GM23338 (cell line): ENCODE measurements at regions not wholly inside any gene's neighbourhood (a gene's known extent, or its start where the extent isn't known, plus 50 kb on each side); places are given as distances from the start of the nearest gene placed in this dataset.

Experiments used
- ATAC-seq: fragments of 200-7000 bp; cut with Tn5 transposase; 3 replicates; pipeline ENCODE4 v1.9.1; 2020
- DNase-seq: peaks from one replicate; pipeline ENCODE4 v3.0.0-alpha.2; 2015; ENCODE audit warnings: low spot score
- H2AFZ ChIP-seq: fragments of 200-600 bp; sonication (generic); 2 replicates; pipeline ENCODE4 v1.8.0; 2016; ENCODE audit warnings: antibody characterized with exemption, mild to moderate bottlenecking, moderate library complexity
- H3F3A ChIP-seq: fragments of 200-600 bp; sonication (generic); replicated peaks from 2 replicates; pipeline ENCODE4 v1.8.0; 2017; ENCODE audit warnings: antibody characterized with exemption, mixed run types, low read depth
- H3K27ac ChIP-seq: fragments of 200-600 bp; sonication (generic); 2 replicates; pipeline ENCODE4 v1.6.1; 2016; ENCODE audit warnings: low read depth
- H3K27me3 ChIP-seq: fragments of 200-600 bp; sonication (generic); 2 replicates; pipeline ENCODE4 v1.8.0; 2016; ENCODE audit warnings: mild to moderate bottlenecking, mixed run types, moderate library complexity; ENCODE audit not compliant: insufficient read depth
- H3K36me3 ChIP-seq: fragments of 200-600 bp; sonication (generic); 2 replicates; pipeline ENCODE4 v1.8.0; 2016; ENCODE audit warnings: mild to moderate bottlenecking; ENCODE audit not compliant: insufficient read depth
- H3K4me1 ChIP-seq: fragments of 200-600 bp; sonication (generic); 2 replicates; pipeline ENCODE4 v1.8.0; 2016; ENCODE audit warnings: mild to moderate bottlenecking, moderate library complexity; ENCODE audit not compliant: insufficient read depth
- H3K4me2 ChIP-seq: fragments of 200-600 bp; sonication (generic); 2 replicates; pipeline ENCODE4 v1.7.1; 2017; ENCODE audit warnings: mixed run types
- H3K4me3 ChIP-seq: fragments of 200-600 bp; sonication (generic); 2 replicates; pipeline ENCODE4 v1.6.1; 2016; ENCODE audit warnings: mixed run types
- H3K79me2 ChIP-seq: fragments of 200-600 bp; sonication (generic); replicated peaks from 2 replicates; pipeline ENCODE4 v1.8.0; 2017; ENCODE audit warnings: mild to moderate bottlenecking; ENCODE audit not compliant: insufficient read depth
- H3K9me2 ChIP-seq: fragments of 200-600 bp; sonication (generic); 2 replicates; pipeline ENCODE4 v1.8.0; 2017; ENCODE audit not compliant: insufficient read depth
- H4K20me1 ChIP-seq: fragments of 200-600 bp; sonication (generic); replicated peaks from 2 replicates; pipeline ENCODE4 v1.8.0; 2017; ENCODE audit warnings: mild to moderate bottlenecking; ENCODE audit not compliant: insufficient read depth
- H3K27ac Mint-ChIP-seq: 2 replicates; pipeline ENCODE4 v1.8.0; 2020; ENCODE audit warnings: inconsistent platforms, mild to moderate bottlenecking, moderate library complexity, mixed read lengths
- H3K27me3 Mint-ChIP-seq: 3 replicates; pipeline ENCODE4 v1.8.0; 2022; ENCODE audit warnings: low read depth, mild to moderate bottlenecking, moderate library complexity, mixed read lengths, inconsistent platforms; ENCODE audit not compliant: insufficient read depth, poor library complexity
- H3K36me3 Mint-ChIP-seq: 3 replicates; pipeline ENCODE4 v1.8.0; 2021; ENCODE audit warnings: low read depth, mild to moderate bottlenecking, inconsistent platforms, moderate library complexity, mixed read lengths
- H3K4me1 Mint-ChIP-seq: 3 replicates; pipeline ENCODE4 v1.8.0; 2020; ENCODE audit warnings: mild to moderate bottlenecking, inconsistent platforms, mixed read lengths
- H3K4me3 Mint-ChIP-seq: 3 replicates; pipeline ENCODE4 v1.8.0; 2021; ENCODE audit warnings: moderate library complexity, mild to moderate bottlenecking, inconsistent platforms, mixed read lengths
- H3K9me3 Mint-ChIP-seq: 3 replicates; pipeline ENCODE4 v1.8.0; 2020; ENCODE audit warnings: moderate library complexity, mild to moderate bottlenecking, inconsistent platforms, mixed read lengths
- CREB1 ChIP-seq: fragments of 250-450 bp; sonication (Bioruptor Pico); IDR thresholded peaks from 2 replicates; pipeline ENCODE4 v1.5.0; 2020; ENCODE audit warnings: low read depth, mild to moderate bottlenecking, moderate library complexity
- CTCF ChIP-seq, 2 experiments: fragments of 200-600 bp in 1 of 2; sonication (generic) in 1 of 2; conservative IDR thresholded peaks; 2 replicates each; pipeline versions ENCODE4 v1.5.1 to v1.6.1; 2016 to 2017; ENCODE audit warnings: antibody characterized with exemption in 2 of 2, low read depth in 2 of 2, mild to moderate bottlenecking in 2 of 2, moderate library complexity in 1 of 2
- EZH2 ChIP-seq: fragments of 200-600 bp; sonication (generic); IDR thresholded peaks from one replicate; pipeline ENCODE4 v1.8.0; 2017; ENCODE audit warnings: antibody characterized with exemption, mild to moderate bottlenecking, low read depth; ENCODE audit not compliant: unreplicated experiment
- POLR2AphosphoS5 ChIP-seq: IDR thresholded peaks from 2 replicates; pipeline ENCODE4 v1.6.1; 2016; ENCODE audit warnings: antibody characterized with exemption, low read depth
- REST ChIP-seq: IDR thresholded peaks from one replicate; pipeline ENCODE4 v1.6.1; 2018; ENCODE audit warnings: antibody characterized with exemption; ENCODE audit not compliant: unreplicated experiment
- STAT1 ChIP-seq: IDR thresholded peaks from one replicate; pipeline ENCODE4 v1.6.1; 2016; ENCODE audit warnings: antibody characterized with exemption; ENCODE audit not compliant: unreplicated experiment
- ZNF114 ChIP-seq: fragments of 250-450 bp; sonication (Bioruptor Pico); IDR thresholded peaks from 2 replicates; pipeline ENCODE4 v1.5.0; 2020; ENCODE audit warnings: mild to moderate bottlenecking, moderate library complexity
- ZNF331 ChIP-seq: fragments of 250-450 bp; sonication (Bioruptor Pico); IDR thresholded peaks from 2 replicates; pipeline ENCODE4 v1.5.0; 2020; ENCODE audit warnings: low read depth, mild to moderate bottlenecking, moderate library complexity
- TF ChIP-seq, protein P1 (sequence below): IDR thresholded peaks from 2 replicates; pipeline ENCODE4 v1.6.1; 2016; ENCODE audit warnings: antibody characterized with exemption

GRCh38 chr3:11095932-11096265, 58.4 kb upstream of the HRH1 start (continued):
- TF ChIP-seq CTCF (conservative IDR thresholded peaks at IDR 0.05; ENCODE audit: low read depth in 2 of 2), result peak; percentile 37 to 58; a peak in 3 of 4 replicates
- no peak for TF ChIP-seq CREB1

DNA sequence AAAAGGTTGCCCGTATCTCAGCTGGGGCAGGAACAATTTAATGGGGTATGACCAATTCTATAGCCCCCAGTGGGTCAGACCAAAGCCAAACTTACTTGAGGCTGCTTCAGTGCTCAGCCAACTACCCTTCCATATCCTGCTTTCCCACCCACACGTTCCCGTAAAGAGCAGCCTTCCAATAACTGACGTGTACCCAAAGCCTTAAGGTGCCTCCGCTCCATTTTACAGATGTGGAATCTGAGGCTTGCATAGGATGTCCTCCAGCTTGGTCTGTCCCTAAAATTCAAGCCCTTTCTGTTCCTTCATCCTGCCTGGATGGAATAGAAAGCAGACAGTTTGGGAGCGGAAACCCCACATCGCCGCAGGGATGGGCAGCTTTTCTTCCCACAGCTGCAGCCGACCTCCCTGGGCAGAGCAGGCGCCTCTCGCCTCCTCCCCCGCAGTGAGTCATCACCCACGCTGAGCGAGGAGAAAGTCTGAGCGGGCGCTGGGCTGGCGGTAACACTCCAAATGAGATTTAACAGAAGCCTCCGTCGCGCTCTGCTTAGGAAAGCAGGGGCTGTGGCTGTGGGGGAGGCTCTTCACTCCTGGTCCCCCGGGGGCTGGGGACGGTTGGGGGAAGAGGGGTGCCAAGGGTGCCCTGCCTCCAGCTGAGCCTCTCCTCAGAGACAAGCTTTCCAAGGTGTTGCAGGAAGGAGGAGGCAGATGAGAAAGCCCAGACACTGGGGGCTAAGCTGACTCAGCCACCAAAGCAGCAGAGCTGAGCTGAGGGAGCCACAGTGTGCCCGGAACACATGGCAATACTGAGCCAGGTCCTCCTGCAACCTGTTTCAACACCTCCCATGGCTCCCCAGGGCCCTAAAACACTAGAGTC, 57.8 kb upstream of the HRH1 start:
- Mint-ChIP-seq H3K36me3 (peaks cover 2% of the 10 kb centered on the region; the same call in 1 of the 3 replicates), H3K27me3 (peaks cover 17% of the 10 kb centered on the region), H3K4me3 (peak overlapping the region; percentile 49), H3K9me3 (peaks cover 11% of the 10 kb centered on the region), H3K27ac (no peak overlapping the region), H3K4me1 (peaks cover 7% of the 10 kb centered on the region; the same call in 2 of the 3 replicates)
- Histone ChIP-seq H3K4me1 (peaks cover 10% of the 10 kb centered on the region), H3K36me3 (no peaks in the 10 kb centered on the region), H3K27ac (no peak overlapping the region), H3K27me3 (peaks cover 3% of the 10 kb centered on the region; the same call in 1 of the 2 replicates), H3F3A (no peaks in the 10 kb centered on the region), H3K4me2 (peak overlapping the region; percentile 76), H4K20me1 (no peaks in the 10 kb centered on the region), H3K9me2 (no peaks in the 10 kb centered on the region), H3K4me3 (peak overlapping the region; percentile 44; the same call in 1 of the 2 replicates), H2AFZ (peak overlapping the region; percentile 99), H3K79me2 (no peaks in the 10 kb centered on the region)
- DNase-seq (peak; percentile 63), ATAC-seq (peak; percentile 84)
- TF ChIP-seq CTCF (conservative IDR thresholded peaks at IDR 0.05; ENCODE audit: low read depth in 2 of 2), result 0 out of 4 replicates have a peak, but pooled peaks of 1 of the 2 experiments have one; percentile 3
- no peak for TF ChIP-seq ZNF114
- TF ChIP-seq ZNF331, result no peak

DNA sequence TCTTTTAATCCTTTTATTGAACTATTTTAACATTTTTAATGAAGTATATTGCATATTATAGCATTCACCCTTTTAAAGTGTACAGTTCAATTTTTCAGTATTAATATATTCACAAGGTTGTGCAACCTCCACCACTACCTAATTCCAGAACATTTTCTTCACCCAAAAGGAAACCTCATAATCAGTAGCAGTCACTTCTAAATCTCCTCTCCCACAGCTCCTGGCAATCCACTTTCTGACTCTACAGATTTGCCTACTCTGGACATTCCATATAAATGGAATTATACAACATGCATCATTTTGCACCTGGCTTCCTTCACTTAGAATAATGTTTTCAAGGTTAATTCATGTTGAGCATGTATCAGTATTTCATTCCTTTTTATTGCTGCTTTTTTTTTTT, 55.0 kb upstream of the HRH1 start:
- H3K36me3 ChIP-seq, result no peaks in the 10 kb centered on the region
- H3K27me3 ChIP-seq, result peaks cover 3% of the 10 kb centered on the region; the same call in 1 of the 2 replicates
- Mint-ChIP-seq H3K4me3 (no peak overlapping the region), H3K4me1 (peaks cover 7% of the 10 kb centered on the region; the same call in 2 of the 3 replicates), H3K27ac (no peak overlapping the region), H3K27me3 (peaks cover 14% of the 10 kb centered on the region), H3K9me3 (peaks cover 14% of the 10 kb centered on the region), H3K36me3 (peaks cover 2% of the 10 kb centered on the region; the same call in 1 of the 3 replicates)
- ATAC-seq, result no peak
- H2AFZ ChIP-seq, result no peak overlapping the region
- H3K27ac ChIP-seq, result no peak overlapping the region
- no peaks in the 10 kb centered on the region for H4K20me1 ChIP-seq
- H3F3A ChIP-seq, result no peaks in the 10 kb centered on the region
- H3K4me1 ChIP-seq, result peaks cover 10% of the 10 kb centered on the region
- no peak for DNase-seq
- no peak overlapping the region for H3K4me2 ChIP-seq
- H3K4me3 ChIP-seq, result no peak overlapping the region
- H3K9me2 ChIP-seq, result no peaks in the 10 kb centered on the region
- no peaks in the 10 kb centered on the region for H3K79me2 ChIP-seq
- TF ChIP-seq EZH2, result no peak
- no peak for TF ChIP-seq CTCF (conservative IDR thresholded peaks at IDR 0.05; ENCODE audit: low read depth in 2 of 2)
- TF ChIP-seq POLR2AphosphoS5, result no peak
- no peak for TF ChIP-seq ZNF114
- TF ChIP-seq ZNF331, result no peak
- no peak for TF ChIP-seq REST
- no peak for TF ChIP-seq STAT1
- TF ChIP-seq, protein P1, sequence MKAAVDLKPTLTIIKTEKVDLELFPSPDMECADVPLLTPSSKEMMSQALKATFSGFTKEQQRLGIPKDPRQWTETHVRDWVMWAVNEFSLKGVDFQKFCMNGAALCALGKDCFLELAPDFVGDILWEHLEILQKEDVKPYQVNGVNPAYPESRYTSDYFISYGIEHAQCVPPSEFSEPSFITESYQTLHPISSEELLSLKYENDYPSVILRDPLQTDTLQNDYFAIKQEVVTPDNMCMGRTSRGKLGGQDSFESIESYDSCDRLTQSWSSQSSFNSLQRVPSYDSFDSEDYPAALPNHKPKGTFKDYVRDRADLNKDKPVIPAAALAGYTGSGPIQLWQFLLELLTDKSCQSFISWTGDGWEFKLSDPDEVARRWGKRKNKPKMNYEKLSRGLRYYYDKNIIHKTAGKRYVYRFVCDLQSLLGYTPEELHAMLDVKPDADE, result no peak
